ENCODE measurements at regions not wholly inside any gene's neighbourhood (a gene's known extent, or its start where the extent isn't known, plus 50 kb on each side); places are given as distances from the start of the nearest gene placed in this dataset.

DNA sequence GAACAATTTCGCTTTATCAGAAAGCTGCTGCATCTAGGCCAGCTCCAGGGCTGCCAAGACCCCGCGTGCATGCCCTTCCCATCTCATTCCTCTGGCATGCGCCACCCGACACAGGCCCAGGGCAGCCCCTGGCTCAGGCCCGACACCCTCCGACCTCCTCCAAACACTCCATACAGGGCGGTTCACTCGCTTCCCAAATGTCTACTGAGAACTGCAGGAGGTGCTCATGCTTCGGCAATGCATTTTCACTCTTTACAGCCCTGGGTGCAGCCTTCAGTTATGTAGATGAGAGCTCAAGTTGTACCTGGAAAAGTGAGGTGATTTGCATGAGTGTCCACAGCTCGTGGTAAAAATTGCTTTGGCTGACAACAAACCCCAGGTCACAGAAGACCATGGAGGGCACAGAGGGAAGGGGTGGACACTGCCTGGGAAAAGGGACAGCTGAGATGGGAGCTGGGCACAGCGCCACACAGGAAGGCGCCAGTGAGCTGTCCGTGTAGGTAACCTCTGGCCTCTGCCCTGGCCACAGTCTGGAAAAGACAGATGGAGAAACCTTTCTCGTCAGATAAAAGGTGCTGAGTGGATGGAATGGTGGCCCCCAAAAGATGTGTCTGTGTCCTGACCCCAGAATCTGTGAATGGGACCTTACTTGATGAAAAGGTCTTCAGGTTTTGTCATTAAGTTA, 1351.9 kb downstream of the BRD1 start:
- CTCF ChIA-PET = no interaction called here
- 84% methylated on average over 13 of the region's 15 CpGs for WGBS (ENCODE audit: insufficient coverage)
- POLR2A ChIA-PET = no interaction called here

GRCh38 chr22:48474881-48475280, 1352.8 kb downstream of the BRD1 start:
- no peak overlapping the region for H3K4me3 ChIP-seq (ENCODE audit: control insufficient read depth in 1 of 2, extremely low read depth in 1 of 2, low read length in 1 of 2)
- ATAC-seq (replicated peaks in 1 of 4) (no peak), DNase-seq (no peak)
- Mint-ChIP-seq H3K9me3 (no peaks in the 10 kb centered on the region), H3K36me3 (no peaks in the 10 kb centered on the region), H3K27ac (no peak overlapping the region), H3K27me3 (peaks cover 18 to 27% of the 10 kb centered on the region in 2 donors), H3K4me3 (no peak overlapping the region), H3K4me1 (no peaks in the 10 kb centered on the region)
- ChIA-PET POLR2A (no interaction called here), CTCF (no interaction called here)
- H3K27ac ChIP-seq (ENCODE audit: low read length) = no peak overlapping the region
- H3K27me3 ChIP-seq (replicated peaks in 1 of 2; ENCODE audit: control insufficient read depth in 2 of 2, extremely low read depth in 1 of 2, insufficient read depth in 2 of 2, low read length in 1 of 2) = peaks cover 2 to 32% of the 10 kb centered on the region in 2 experiments
- no peaks in the 10 kb centered on the region for H3K9me3 ChIP-seq
- no peaks in the 10 kb centered on the region for H3K36me3 ChIP-seq (ENCODE audit: control insufficient read depth in 2 of 2, extremely low read depth in 1 of 2, insufficient read depth in 1 of 2, low read length in 1 of 2)
- WGBS (ENCODE audit: insufficient coverage) = 84% methylated on average over 9 of the region's 9 CpGs
- H3K4me1 ChIP-seq (ENCODE audit: control insufficient read depth in 1 of 2, extremely low read depth in 1 of 2, insufficient read depth in 2 of 2, low read length in 2 of 2) = no peaks in the 10 kb centered on the region

More for the DNA sequence above, 1351.9 kb downstream of the BRD1 start:
- Mint-ChIP-seq H3K4me1 (no peaks in the 10 kb centered on the region), H3K27ac (no peak overlapping the region), H3K27me3 (peaks cover 18 to 27% of the 10 kb centered on the region in 2 donors), H3K36me3 (no peaks in the 10 kb centered on the region), H3K4me3 (no peak overlapping the region), H3K9me3 (no peaks in the 10 kb centered on the region)
- ATAC-seq (replicated peaks in 1 of 4) = no peak
- Histone ChIP-seq H3K27me3 (replicated peaks in 1 of 2; ENCODE audit: control insufficient read depth in 2 of 2, extremely low read depth in 1 of 2, insufficient read depth in 2 of 2, low read length in 1 of 2) (peaks cover 0 to 32% of the 10 kb centered on the region in 2 experiments), H3K36me3 (ENCODE audit: control insufficient read depth in 2 of 2, extremely low read depth in 1 of 2, insufficient read depth in 1 of 2, low read length in 1 of 2) (no peaks in the 10 kb centered on the region), H3K4me1 (ENCODE audit: control insufficient read depth in 1 of 2, extremely low read depth in 1 of 2, insufficient read depth in 2 of 2, low read length in 2 of 2) (no peaks in the 10 kb centered on the region), H3K9me3 (no peaks in the 10 kb centered on the region), H3K27ac (ENCODE audit: low read length) (no peak overlapping the region), H3K4me3 (ENCODE audit: control insufficient read depth in 1 of 2, extremely low read depth in 1 of 2, low read length in 1 of 2) (no peak overlapping the region)
- no peak for DNase-seq

- Histone ChIP-seq H3K36me3 (ENCODE audit: control insufficient read depth in 2 of 2, extremely low read depth in 1 of 2, insufficient read depth in 1 of 2, low read length in 1 of 2) (no peaks in the 10 kb centered on the region), H3K4me3 (ENCODE audit: control insufficient read depth in 1 of 2, extremely low read depth in 1 of 2, low read length in 1 of 2) (no peak overlapping the region), H3K27ac (ENCODE audit: low read length) (no peak overlapping the region), H3K27me3 (replicated peaks in 1 of 2; ENCODE audit: control insufficient read depth in 2 of 2, extremely low read depth in 1 of 2, insufficient read depth in 2 of 2, low read length in 1 of 2) (peaks cover 2 to 30% of the 10 kb centered on the region in 2 experiments), H3K4me1 (ENCODE audit: control insufficient read depth in 1 of 2, extremely low read depth in 1 of 2, insufficient read depth in 2 of 2, low read length in 2 of 2) (no peaks in the 10 kb centered on the region), H3K9me3 (no peaks in the 10 kb centered on the region)
- Mint-ChIP-seq H3K9me3 (no peaks in the 10 kb centered on the region), H3K36me3 (no peaks in the 10 kb centered on the region), H3K4me3 (no peak overlapping the region), H3K4me1 (no peaks in the 10 kb centered on the region), H3K27me3 (peaks cover 18 to 27% of the 10 kb centered on the region in 2 donors), H3K27ac (no peak overlapping the region)
- ChIA-PET POLR2A (no interaction called here), CTCF (no interaction called here)
- WGBS (ENCODE audit: insufficient coverage) = 80% methylated on average over 4 of the region's 7 CpGs
- DNase-seq (no peak), ATAC-seq (replicated peaks in 1 of 4) (no peak)
Measured at GRCh38 chr22:48473202-48473601, 1354.5 kb downstream of the BRD1 start.

DNA sequence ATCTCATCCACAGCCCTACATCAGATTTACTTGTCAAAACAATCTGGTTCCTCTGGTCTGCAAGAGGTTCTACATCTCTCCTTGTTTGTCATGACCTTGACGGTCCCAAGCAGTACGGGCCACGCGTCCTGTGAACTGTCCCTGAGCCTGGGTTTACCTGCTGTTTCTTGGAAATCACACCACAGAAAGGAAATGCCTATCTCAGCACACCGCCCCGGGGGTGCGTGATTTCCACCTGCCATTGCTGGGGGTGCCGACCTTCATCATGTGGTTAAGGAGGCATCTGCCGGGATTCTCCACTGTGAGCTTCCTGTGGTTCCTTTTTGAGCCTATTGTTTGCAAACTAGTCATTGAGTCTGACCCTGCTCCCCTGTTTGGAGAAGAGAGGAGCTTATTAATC, 1363.4 kb downstream of the BRD1 start:
- WGBS (ENCODE audit: insufficient coverage) = 53% methylated on average over 6 of the region's 9 CpGs
- no peaks in the 10 kb centered on the region for H3K4me1 ChIP-seq (ENCODE audit: control insufficient read depth in 1 of 2, extremely low read depth in 1 of 2, insufficient read depth in 2 of 2, low read length in 2 of 2)
- Mint-ChIP-seq H3K4me3 (no peak overlapping the region), H3K9me3 (no peaks in the 10 kb centered on the region), H3K27me3 (peaks cover 4 to 8% of the 10 kb centered on the region in 2 donors), H3K4me1 (no peaks in the 10 kb centered on the region), H3K36me3 (no peaks in the 10 kb centered on the region), H3K27ac (no peak overlapping the region)
- H3K27ac ChIP-seq (ENCODE audit: low read length) = no peak overlapping the region
- peaks cover 0 to 16% of the 10 kb centered on the region in 2 experiments for H3K27me3 ChIP-seq (replicated peaks in 1 of 2; ENCODE audit: control insufficient read depth in 2 of 2, extremely low read depth in 1 of 2, insufficient read depth in 2 of 2, low read length in 1 of 2)
- CTCF ChIA-PET = no interaction called here
- no peaks in the 10 kb centered on the region for H3K9me3 ChIP-seq
- POLR2A ChIA-PET = no interaction called here
- ATAC-seq (replicated peaks in 1 of 4) (no peak), DNase-seq (no peak)
- H3K4me3 ChIP-seq (ENCODE audit: control insufficient read depth in 1 of 2, extremely low read depth in 1 of 2, low read length in 1 of 2) = no peak overlapping the region
- no peaks in the 10 kb centered on the region for H3K36me3 ChIP-seq (ENCODE audit: control insufficient read depth in 2 of 2, extremely low read depth in 1 of 2, insufficient read depth in 1 of 2, low read length in 1 of 2)

GRCh38 chr22:48459859-48460823, 1367.5 kb downstream of the BRD1 start:
- H3K27ac ChIP-seq (ENCODE audit: low read length) = no peak overlapping the region
- WGBS (ENCODE audit: insufficient coverage) = 72% methylated on average over 18 of the region's 21 CpGs
- H3K36me3 ChIP-seq (ENCODE audit: control insufficient read depth in 2 of 2, extremely low read depth in 1 of 2, insufficient read depth in 1 of 2, low read length in 1 of 2) = no peaks in the 10 kb centered on the region
- ATAC-seq (replicated peaks in 1 of 4) (no peak), DNase-seq (no peak)
- H3K9me3 ChIP-seq = no peaks in the 10 kb centered on the region
- Mint-ChIP-seq H3K9me3 (no peaks in the 10 kb centered on the region), H3K4me3 (no peak overlapping the region), H3K4me1 (no peaks in the 10 kb centered on the region), H3K27ac (no peak overlapping the region), H3K36me3 (no peaks in the 10 kb centered on the region), H3K27me3 (peaks cover 8 to 12% of the 10 kb centered on the region in 2 donors)
- H3K4me3 ChIP-seq (ENCODE audit: control insufficient read depth in 1 of 2, extremely low read depth in 1 of 2, low read length in 1 of 2) = no peak overlapping the region
- CTCF ChIA-PET = no interaction called here
- H3K4me1 ChIP-seq (ENCODE audit: control insufficient read depth in 1 of 2, extremely low read depth in 1 of 2, insufficient read depth in 2 of 2, low read length in 2 of 2) = no peaks in the 10 kb centered on the region
- peaks cover 0 to 19% of the 10 kb centered on the region in 2 experiments for H3K27me3 ChIP-seq (replicated peaks in 1 of 2; ENCODE audit: control insufficient read depth in 2 of 2, extremely low read depth in 1 of 2, insufficient read depth in 2 of 2, low read length in 1 of 2)
- POLR2A ChIA-PET = no interaction called here

- H3K27ac Mint-ChIP-seq = no peak overlapping the region
- ATAC-seq (replicated peaks in 1 of 4) (no peak), DNase-seq (no peak)
- H3K4me3 ChIP-seq (ENCODE audit: control insufficient read depth in 1 of 2, extremely low read depth in 1 of 2, low read length in 1 of 2) = no peak overlapping the region
- no peaks in the 10 kb centered on the region for H3K4me1 ChIP-seq (ENCODE audit: control insufficient read depth in 1 of 2, extremely low read depth in 1 of 2, insufficient read depth in 2 of 2, low read length in 2 of 2)
- H3K27ac ChIP-seq (ENCODE audit: low read length) = no peak overlapping the region
- H3K4me3 Mint-ChIP-seq = no peak overlapping the region
- no peaks in the 10 kb centered on the region for H3K36me3 ChIP-seq (ENCODE audit: control insufficient read depth in 2 of 2, extremely low read depth in 1 of 2, insufficient read depth in 1 of 2, low read length in 1 of 2)
- POLR2A ChIA-PET = no interaction called here
- no peaks in the 10 kb centered on the region for H3K36me3 Mint-ChIP-seq
- H3K9me3 Mint-ChIP-seq = no peaks in the 10 kb centered on the region
- WGBS (ENCODE audit: insufficient coverage) = 76% methylated on average over 6 of the region's 6 CpGs
- peaks cover 0 to 22% of the 10 kb centered on the region in 2 experiments for H3K27me3 ChIP-seq (replicated peaks in 1 of 2; ENCODE audit: control insufficient read depth in 2 of 2, extremely low read depth in 1 of 2, insufficient read depth in 2 of 2, low read length in 1 of 2)
- peaks cover 8% of the 10 kb centered on the region in 2 donors for H3K27me3 Mint-ChIP-seq
- CTCF ChIA-PET = no interaction called here
- no peaks in the 10 kb centered on the region for H3K4me1 Mint-ChIP-seq
- H3K9me3 ChIP-seq = no peaks in the 10 kb centered on the region
Measured at GRCh38 chr22:48459259-48459658, 1368.4 kb downstream of the BRD1 start.

Data from T-cell (primary cell).